GM19452 (cell line): ENCODE measurements at regions not wholly inside any gene's neighbourhood (a gene's known extent, or its start where the extent isn't known, plus 50 kb on each side); places are given as distances from the start of the nearest gene placed in this dataset.
"Not testable (repeated sequence)": the region's sequence is repeated elsewhere in the genome, so short reads cannot be mapped to it uniquely, and the experiment has no call there.

Experiments
- ATAC-seq: cut with Tn5 transposase; IDR thresholded peaks from one replicate; pipeline ENCODE4 v1.9.1; 2021; ENCODE audit not compliant: unreplicated experiment

DNA sequence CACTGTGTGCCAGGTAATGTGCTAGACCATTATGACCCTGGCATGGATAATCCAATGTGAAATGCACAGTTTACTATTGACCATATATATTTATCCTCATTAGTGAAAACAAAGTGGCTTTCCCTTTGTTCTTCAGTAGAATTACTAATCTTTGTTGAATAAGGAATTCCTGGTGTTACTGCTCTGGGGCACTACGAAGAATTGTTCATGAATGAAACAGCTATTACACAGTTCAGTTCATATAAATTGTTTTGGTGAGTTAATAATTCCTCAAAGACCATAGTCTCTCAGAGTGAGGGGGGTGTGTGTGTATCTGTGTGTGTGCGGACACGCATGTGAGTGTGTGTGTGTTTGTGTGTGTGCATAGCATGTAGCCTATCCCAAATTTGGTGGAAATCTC lies 668.0 kb upstream of the MBL2 start:
- no peak for ATAC-seq

- not testable (repeated sequence) for ATAC-seq
Measured at GRCh38 chr10:53439075-53439474, 666.5 kb upstream of the MBL2 start.

- ATAC-seq: no peak
Measured at GRCh38 chr10:53434413-53434812, 661.8 kb upstream of the MBL2 start.

- ATAC-seq: no peak
Measured at GRCh38 chr10:53432035-53432434, 659.5 kb upstream of the MBL2 start.

GRCh38 chr10:53430974-53431373 lies 658.4 kb upstream of the MBL2 start:
- no peak for ATAC-seq

- ATAC-seq: no peak
Measured at GRCh38 chr10:53430127-53430891, 657.7 kb upstream of the MBL2 start.

DNA sequence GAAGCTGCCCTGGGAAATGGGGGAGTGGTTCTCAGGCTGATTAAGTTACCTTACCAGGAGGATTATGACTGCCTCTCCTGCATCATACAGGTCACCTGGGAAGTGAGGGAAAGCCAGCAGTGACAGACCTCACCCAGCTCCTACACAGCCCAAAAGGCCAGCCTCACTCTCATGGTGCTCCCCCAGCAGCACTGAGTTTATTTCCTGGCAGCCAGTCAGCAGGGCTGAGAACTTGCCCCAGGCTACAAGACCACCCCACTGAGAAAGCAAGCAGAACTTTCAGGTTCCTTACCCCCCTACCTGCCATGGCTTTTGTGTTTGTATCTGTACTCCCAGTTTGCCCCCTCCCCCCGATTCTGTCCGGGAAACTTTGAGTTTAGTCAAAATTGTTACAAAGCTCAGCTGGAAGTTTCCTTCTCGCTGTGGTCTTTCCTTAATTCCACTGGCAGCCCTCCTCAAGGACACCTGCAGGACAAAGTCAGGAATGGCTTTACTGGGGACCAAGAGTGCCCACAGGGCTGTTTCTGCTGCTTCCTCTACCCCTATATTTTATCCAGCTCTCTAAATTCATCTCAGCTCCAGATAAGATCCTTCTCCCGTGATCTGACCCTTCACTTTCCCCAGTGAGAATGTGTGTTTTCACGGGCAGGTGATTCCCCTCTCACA lies 649.8 kb upstream of the MBL2 start:
- no peak for ATAC-seq

DNA sequence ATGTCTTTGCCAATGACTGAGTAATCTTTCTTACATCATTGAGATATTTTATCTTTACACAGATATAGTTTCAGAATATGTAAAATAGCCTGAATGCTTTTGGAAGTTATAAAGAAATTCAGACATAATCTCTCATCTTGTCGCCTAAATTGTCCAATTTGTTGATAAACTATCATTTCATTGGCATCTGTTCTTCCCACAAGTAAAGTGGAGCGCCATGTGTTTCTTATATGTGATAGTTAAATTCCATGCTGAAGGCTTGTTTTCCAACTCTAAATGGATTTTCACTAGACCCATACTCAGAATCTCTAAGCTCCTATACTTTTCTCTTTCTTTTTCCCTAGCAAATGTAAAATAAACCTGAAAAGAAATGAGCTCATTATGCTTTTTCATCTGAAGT lies 640.1 kb upstream of the MBL2 start:
- no peak for ATAC-seq

- no peak for ATAC-seq
Measured at GRCh38 chr10:53406532-53406931, 633.9 kb upstream of the MBL2 start.

DNA sequence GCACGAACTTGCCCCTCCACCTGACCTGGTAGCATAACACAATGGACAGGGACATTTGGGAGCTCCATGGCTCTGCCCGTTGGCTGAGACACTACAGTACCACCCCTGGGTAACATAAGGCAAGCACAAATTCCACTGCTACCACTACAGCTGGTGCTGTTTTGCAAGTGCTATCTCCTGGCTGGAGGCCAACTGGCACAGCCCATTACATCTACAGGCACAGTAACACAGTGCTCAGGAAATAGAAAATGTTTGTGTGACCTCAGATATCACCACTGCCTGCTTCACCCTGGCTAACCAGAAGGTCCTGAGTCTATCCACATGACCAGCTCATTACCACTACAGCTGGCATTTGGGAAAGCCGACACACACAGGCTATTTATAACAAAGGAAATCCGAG lies 631.1 kb upstream of the MBL2 start:
- ATAC-seq: no peak

- no peak for ATAC-seq
Measured at GRCh38 chr10:53402594-53402993, 630.0 kb upstream of the MBL2 start.

- no peak for ATAC-seq
Measured at GRCh38 chr10:53401536-53401935, 629.0 kb upstream of the MBL2 start.

DNA sequence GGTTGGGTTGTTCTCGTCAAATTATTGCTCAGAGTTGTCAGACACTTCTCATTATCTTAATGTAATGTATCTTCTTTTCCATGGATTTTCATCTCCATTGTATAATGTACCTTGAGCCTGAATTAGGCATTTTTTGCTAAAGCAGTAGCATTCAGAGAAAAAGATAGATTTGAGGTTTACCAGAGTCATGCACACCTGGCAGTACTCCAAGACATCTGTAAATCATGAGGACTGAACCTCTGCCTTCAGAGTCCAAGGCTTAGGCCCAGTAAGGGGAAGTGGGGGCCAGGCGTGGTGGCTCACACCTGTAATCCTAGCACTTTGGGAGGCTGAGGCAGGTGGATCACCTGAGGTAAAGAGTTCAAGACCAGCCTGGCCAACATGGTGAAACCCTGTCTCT lies 624.3 kb upstream of the MBL2 start:
- ATAC-seq: no peak

DNA sequence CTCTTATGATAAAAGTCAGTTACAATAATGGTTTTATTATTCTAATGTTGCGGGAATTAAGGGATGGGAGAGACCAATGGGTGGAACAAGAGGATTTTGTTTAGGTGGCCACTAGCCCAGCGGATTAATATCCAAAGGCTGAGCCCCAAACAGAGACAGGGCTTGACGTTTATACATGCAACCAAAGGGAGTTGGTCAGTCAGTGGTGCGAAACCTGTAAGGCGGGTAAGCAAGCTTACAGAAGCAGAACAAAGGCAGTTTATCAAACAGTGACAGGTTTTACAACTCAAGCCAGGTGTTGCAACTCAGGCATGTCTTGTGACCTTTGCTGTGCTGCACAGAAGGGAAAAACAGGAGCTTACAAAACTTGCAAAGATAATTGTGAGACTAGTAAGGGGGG lies 622.9 kb upstream of the MBL2 start:
- no peak for ATAC-seq

DNA sequence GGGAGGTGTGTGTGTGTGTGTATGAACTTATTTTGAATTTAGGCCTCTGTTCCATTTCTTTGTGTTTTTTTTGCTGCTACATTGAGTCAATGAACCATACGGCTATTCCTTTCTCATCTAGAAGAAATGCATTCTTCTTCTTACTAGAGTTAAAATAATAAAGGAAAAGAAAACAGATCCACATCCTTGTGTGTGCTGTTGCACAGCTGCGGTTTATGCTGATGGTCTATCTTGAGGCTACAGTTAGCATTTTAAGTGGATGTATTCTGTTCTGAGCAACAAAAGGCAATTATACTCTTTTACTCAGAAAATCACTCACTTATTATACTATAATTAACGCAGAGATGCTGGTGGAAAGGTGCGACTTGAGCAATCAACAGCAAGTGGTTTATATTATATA lies 615.0 kb upstream of the MBL2 start:
- no peak for ATAC-seq

DNA sequence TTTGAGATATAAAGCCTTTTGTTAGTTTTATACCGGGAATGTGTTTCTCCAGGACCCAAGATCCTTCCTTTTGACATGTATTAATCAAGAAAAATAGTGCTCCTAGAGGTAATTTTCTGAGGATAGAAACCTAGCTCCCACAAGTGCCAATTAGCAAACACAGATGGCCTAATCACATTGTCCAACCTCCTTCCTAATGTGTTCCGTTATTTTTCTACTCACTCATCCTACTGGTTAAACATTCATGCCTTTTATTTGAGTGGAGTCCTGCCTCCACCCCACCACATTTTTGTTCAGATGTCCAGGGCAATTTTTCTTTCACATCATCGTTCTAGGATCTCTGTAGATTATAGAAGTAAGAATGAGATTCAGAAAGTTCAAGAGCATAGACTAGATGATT lies 610.0 kb upstream of the MBL2 start:
- ATAC-seq: no peak

- ATAC-seq: no peak
Measured at GRCh38 chr10:53379956-53380355, 607.4 kb upstream of the MBL2 start.

DNA sequence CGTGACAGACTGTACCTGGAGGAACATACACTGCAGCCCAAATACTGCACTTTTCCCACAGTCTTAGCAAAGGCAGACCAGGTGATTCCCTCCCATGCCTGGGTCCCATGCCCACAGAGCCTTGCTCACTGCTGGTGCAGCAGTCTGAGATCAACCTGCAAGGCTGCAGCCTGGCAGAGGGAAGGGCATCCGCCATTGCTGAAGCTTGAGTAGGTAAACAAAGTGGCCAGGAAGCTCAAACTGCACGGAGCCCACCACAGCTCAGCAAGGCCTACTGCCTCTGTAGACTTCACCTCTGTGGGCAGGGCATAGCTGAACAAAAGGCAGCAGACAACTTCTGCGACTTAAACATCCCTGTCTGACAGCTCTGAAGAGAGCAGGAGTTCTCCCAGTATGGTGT lies 597.8 kb upstream of the MBL2 start:
- no peak for ATAC-seq

DNA sequence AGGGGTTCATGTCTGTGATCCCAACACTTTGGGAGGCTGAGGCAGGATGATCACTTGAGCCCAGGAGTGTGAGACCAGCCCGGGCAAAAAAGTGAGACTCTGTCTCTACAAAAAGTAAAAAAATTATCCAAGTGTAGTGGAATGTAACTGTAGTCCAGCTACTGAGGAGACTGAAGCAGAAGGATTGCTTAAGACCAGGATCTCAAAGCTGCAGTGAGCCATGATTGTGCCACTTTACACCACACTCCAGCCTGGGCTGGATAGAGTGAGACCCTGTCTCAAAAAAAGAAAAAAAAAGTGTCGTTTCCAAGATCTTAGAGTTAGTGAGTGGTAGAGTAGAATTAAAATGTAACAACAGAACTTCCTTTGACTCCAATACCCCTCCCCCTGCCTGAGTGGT lies 589.4 kb upstream of the MBL2 start:
- ATAC-seq: no peak

DNA sequence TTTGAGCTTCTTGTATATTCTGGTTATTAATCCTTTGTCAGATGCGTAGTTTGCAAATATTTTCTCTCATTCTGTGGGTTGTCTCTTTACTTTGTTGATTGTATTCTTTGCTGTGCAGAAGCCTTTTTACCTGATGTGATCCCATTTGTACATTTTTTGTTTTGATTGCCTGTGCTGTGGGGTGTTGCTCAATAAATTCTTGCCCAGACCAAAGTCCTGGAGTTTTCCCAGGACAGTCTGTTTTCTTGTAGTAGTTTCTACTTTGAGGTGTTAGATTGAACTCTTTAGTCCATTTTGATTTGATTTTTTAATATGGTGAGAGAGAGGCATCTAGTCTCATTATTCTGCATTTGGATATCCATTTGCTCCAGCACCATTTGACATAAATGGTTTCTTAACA lies 588.7 kb upstream of the MBL2 start:
- ATAC-seq: no peak

GRCh38 chr10:53358978-53359377 lies 586.4 kb upstream of the MBL2 start:
- not testable (repeated sequence) for ATAC-seq

GRCh38 chr10:53358536-53358935 lies 586.0 kb upstream of the MBL2 start:
- no peak for ATAC-seq

DNA sequence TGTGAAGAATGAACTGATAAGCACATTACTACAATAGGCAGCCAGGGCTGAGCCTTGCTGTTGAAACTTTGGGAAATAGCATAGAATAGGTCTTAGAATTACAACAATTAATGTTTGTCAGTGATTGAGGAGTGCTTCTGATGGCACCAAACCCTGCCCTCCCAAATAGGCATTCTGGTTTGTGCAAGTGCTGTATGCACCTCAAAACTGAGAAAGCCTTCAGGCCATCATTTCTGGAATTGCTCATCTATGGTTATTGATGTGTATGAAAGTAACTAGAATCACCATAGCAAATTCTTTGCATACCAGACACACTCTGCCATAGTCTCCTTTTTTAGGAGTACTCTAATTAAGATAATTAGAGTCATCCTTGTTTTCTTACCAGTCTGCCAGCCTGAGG lies 585.0 kb upstream of the MBL2 start:
- no peak for ATAC-seq
